Osteocyte (in vitro differentiated cells): ENCODE measurements at regions not wholly inside any gene's neighbourhood (a gene's known extent, or its start where the extent isn't known, plus 50 kb on each side); places are given as distances from the start of the nearest gene placed in this dataset.

ENCODE experiments used
- DNase-seq: peaks from one replicate; pipeline ENCODE4 v3.0.0; 2021; ENCODE audit warnings: mixed read lengths; ENCODE audit not compliant: unreplicated experiment; ENCODE audit errors: extremely low spot score
- H3K27ac Mint-ChIP-seq: one replicate; pipeline ENCODE4 v1.8.0; 2021; ENCODE audit warnings: mild to moderate bottlenecking, mixed read lengths; ENCODE audit not compliant: unreplicated experiment
- H3K27me3 Mint-ChIP-seq: one replicate; pipeline ENCODE4 v1.8.0; 2021; ENCODE audit warnings: mixed read lengths; ENCODE audit not compliant: unreplicated experiment
- H3K36me3 Mint-ChIP-seq: one replicate; pipeline ENCODE4 v1.8.0; 2021; ENCODE audit warnings: mixed read lengths; ENCODE audit not compliant: unreplicated experiment
- H3K4me1 Mint-ChIP-seq: one replicate; pipeline ENCODE4 v1.8.0; 2021; ENCODE audit warnings: mixed read lengths; ENCODE audit not compliant: unreplicated experiment
- H3K4me3 Mint-ChIP-seq: one replicate; pipeline ENCODE4 v1.8.0; 2021; ENCODE audit warnings: mild to moderate bottlenecking, moderate library complexity, mixed read lengths; ENCODE audit not compliant: unreplicated experiment
- H3K9me3 Mint-ChIP-seq: one replicate; pipeline ENCODE4 v1.8.0; 2021; ENCODE audit warnings: mixed read lengths; ENCODE audit not compliant: unreplicated experiment
- TF ChIP-seq, protein P1 (sequence below): fragments of 200-600 bp; sonication (generic); IDR thresholded peaks from 2 replicates; pipeline ENCODE4 v1.5.0; 2021; ENCODE audit warnings: antibody characterized with exemption, mild to moderate bottlenecking, moderate library complexity

DNA sequence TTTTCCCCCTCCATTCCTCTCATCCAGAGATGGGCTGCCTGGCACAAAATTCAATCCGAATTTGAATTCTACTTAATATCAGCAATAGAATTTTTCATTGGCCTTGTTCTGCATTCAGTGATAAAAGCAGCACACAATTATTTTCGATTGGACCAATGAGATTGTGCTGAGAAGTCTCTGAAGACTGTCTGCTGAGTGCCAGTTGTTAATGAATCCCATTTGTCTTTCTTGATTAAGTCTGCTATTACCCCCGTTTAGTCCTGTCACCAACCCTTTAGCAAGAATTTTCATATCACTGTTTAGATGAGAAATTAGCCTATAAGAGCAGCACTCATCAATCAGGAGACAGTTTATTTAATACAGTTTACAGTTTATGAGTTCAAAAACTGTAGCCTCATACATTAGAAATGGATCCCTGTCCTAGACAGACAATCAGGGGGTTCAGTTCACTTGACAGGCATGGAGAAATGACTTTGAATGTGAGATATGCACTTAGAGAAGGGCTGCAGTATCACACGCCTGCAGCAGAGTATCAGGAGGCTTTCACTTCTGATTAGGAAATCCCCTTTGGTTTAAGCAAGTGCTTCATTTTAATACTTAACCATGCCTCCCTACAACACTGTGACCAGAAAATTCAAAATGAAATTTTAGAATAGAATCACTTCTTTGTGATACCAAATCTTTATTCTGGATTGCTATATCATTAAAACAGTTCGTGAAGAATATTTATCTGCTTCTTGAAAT lies 304.7 kb upstream of the PTBP2 start:
- DNase-seq, result no peak
- TF ChIP-seq, protein P1, sequence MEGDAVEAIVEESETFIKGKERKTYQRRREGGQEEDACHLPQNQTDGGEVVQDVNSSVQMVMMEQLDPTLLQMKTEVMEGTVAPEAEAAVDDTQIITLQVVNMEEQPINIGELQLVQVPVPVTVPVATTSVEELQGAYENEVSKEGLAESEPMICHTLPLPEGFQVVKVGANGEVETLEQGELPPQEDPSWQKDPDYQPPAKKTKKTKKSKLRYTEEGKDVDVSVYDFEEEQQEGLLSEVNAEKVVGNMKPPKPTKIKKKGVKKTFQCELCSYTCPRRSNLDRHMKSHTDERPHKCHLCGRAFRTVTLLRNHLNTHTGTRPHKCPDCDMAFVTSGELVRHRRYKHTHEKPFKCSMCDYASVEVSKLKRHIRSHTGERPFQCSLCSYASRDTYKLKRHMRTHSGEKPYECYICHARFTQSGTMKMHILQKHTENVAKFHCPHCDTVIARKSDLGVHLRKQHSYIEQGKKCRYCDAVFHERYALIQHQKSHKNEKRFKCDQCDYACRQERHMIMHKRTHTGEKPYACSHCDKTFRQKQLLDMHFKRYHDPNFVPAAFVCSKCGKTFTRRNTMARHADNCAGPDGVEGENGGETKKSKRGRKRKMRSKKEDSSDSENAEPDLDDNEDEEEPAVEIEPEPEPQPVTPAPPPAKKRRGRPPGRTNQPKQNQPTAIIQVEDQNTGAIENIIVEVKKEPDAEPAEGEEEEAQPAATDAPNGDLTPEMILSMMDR, result no peak
- no peaks in the 10 kb centered on the region for H3K36me3 Mint-ChIP-seq
- no peaks in the 10 kb centered on the region for H3K9me3 Mint-ChIP-seq
- peak overlapping the region; percentile 87 for H3K27ac Mint-ChIP-seq
- H3K4me1 Mint-ChIP-seq, result peaks cover 29% of the 10 kb centered on the region
- H3K27me3 Mint-ChIP-seq, result no peaks in the 10 kb centered on the region
- H3K4me3 Mint-ChIP-seq, result no peak overlapping the region

DNA sequence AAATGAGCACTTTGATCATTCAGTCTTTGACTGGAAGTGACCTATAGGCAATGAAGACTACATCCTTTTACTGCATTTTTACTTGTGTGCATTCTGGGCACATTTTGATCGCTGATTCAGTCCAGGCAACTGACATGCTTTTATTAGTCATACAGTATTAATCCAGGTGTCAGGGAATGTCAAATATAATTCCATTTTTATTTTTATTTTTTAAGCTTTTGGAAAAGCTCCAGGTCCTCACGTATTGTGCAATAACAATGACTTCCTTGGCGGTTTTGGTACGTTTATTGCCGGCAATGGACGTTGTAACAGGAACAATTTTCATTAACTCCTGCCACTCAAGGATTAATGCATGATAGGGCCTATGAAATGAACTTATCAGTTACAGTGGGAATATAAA lies 302.6 kb upstream of the PTBP2 start:
- TF ChIP-seq, protein P1, result no peak

DNA sequence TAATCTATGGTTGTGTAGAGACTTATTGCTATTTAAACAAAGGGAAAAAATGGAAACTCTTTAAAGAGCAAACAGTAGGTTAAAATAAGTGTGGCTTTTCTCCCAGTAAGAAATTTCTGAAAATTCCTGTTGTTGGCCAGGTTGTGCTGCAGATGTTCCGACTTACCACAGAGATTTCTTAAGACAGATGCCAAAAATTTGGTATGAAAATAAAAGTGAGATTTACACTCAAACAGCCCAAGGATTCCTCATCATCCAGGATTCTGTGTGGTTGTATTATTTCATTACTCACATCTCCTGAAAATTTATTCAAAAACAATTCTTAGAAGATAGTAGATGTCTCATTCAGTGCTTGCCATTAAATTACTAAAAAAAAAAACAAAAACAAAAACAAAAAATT lies 296.7 kb upstream of the PTBP2 start:
- Mint-ChIP-seq H3K27me3 (no peaks in the 10 kb centered on the region), H3K4me1 (peaks cover 18% of the 10 kb centered on the region), H3K27ac (peak overlapping the region; percentile 3), H3K36me3 (no peaks in the 10 kb centered on the region), H3K9me3 (peaks cover 5% of the 10 kb centered on the region), H3K4me3 (no peak overlapping the region)
- DNase-seq, result no peak
- TF ChIP-seq, protein P1, result no peak

More for the DNA sequence above, 302.6 kb upstream of the PTBP2 start:
- Mint-ChIP-seq H3K9me3 (no peaks in the 10 kb centered on the region), H3K4me1 (peaks cover 29% of the 10 kb centered on the region), H3K27me3 (no peaks in the 10 kb centered on the region), H3K27ac (no peak overlapping the region), H3K36me3 (no peaks in the 10 kb centered on the region), H3K4me3 (no peak overlapping the region)
- no peak for DNase-seq

DNA sequence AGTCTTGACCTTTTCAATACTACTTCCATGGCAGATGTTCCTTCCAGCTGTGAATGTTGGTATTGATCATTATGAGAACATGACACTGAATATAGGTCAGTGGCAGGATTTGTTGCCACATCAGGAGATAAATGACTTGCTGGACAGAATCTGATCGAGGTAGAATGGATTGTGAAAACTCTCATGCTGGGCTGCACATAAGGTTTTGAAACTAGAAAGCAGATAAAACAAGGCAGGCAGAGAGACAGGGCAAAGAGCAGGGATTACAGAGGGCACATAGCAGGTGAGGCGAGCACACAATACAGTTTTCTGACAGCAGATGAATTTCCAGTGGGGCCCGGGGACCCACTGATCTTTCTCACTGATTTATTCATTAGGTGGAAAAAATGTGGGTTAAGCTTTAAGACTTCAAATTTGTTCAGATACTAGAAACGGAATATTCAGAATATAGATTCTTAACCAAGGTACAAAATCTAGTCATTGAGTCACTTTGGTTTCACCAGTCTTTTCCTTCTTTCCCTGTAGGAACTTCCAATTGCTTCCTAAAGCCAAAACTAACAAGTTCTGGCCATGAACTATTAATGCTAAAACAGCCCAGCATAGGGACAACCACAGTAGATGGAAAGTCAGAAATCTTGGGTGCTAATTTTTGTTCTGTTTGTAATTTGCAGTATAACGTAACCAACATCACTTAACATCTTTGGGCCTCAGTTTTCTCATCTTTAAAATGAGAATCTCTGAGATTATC lies 296.0 kb upstream of the PTBP2 start:
- peaks cover 9% of the 10 kb centered on the region for H3K9me3 Mint-ChIP-seq
- no peaks in the 10 kb centered on the region for H3K36me3 Mint-ChIP-seq
- peaks cover 16% of the 10 kb centered on the region for H3K4me1 Mint-ChIP-seq
- no peak for DNase-seq
- H3K4me3 Mint-ChIP-seq, result no peak overlapping the region
- TF ChIP-seq, protein P1, result no peak
- no peak overlapping the region for H3K27ac Mint-ChIP-seq
- H3K27me3 Mint-ChIP-seq, result no peaks in the 10 kb centered on the region

DNA sequence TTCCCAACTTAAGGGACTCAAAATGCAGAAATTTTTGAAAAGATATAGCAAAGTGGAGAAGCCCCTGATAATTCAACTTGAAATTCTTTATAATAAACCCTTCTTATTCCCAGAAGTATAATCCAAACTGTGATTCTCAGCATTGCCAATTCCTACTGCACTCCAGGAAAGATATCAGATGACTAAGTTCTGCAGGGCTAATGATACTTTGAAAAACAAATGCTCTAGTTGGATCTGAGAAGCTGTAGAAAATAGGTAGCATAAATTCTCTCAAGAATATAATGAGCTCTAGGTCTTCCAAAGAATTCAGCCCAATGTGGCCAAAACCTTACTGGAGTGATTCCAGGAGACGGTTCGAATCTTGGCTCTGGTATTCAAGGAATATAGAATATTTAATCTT lies 294.0 kb upstream of the PTBP2 start:
- DNase-seq, result no peak
- TF ChIP-seq, protein P1, result no peak

More for the DNA sequence above, 294.0 kb upstream of the PTBP2 start:
- Mint-ChIP-seq H3K27ac (no peak overlapping the region), H3K36me3 (no peaks in the 10 kb centered on the region), H3K27me3 (no peaks in the 10 kb centered on the region), H3K4me1 (peaks cover 16% of the 10 kb centered on the region), H3K4me3 (no peak overlapping the region), H3K9me3 (peaks cover 25% of the 10 kb centered on the region)
